HG03565 (cell line): ENCODE measurements at regions not wholly inside any gene's neighbourhood (a gene's known extent, or its start where the extent isn't known, plus 50 kb on each side); places are given as distances from the start of the nearest gene placed in this dataset.
"Not testable (repeated sequence)": the region's sequence is repeated elsewhere in the genome, so short reads cannot be mapped to it uniquely, and the experiment has no call there.

Experiments
- ATAC-seq: cut with Tn5 transposase; IDR thresholded peaks from one replicate; pipeline ENCODE4 v1.9.1; 2021; ENCODE audit warnings: mild to moderate bottlenecking, moderate library complexity; ENCODE audit not compliant: unreplicated experiment

GRCh38 chr19:30690935-30691818 is 319.0 kb downstream of the ZNF536 start:
- ATAC-seq, result no peak

- no peak for ATAC-seq
These were observed 318.3 kb downstream of the ZNF536 start for GRCh38 chr19:30690525-30690924.

GRCh38 chr19:30689474-30689873 is 317.3 kb downstream of the ZNF536 start:
- no peak for ATAC-seq

- ATAC-seq, result no peak
These were observed 316.5 kb downstream of the ZNF536 start for GRCh38 chr19:30688696-30689095.

GRCh38 chr19:30686826-30687566 is 314.8 kb downstream of the ZNF536 start:
- ATAC-seq, result no peak

GRCh38 chr19:30686176-30686820 is 314.1 kb downstream of the ZNF536 start:
- no peak for ATAC-seq

GRCh38 chr19:30685426-30686000 is 313.3 kb downstream of the ZNF536 start:
- no peak for ATAC-seq

GRCh38 chr19:30684613-30685012 is 312.4 kb downstream of the ZNF536 start:
- ATAC-seq, result no peak

GRCh38 chr19:30682999-30683536 is 310.9 kb downstream of the ZNF536 start:
- ATAC-seq, result no peak

GRCh38 chr19:30682146-30682998 is 310.2 kb downstream of the ZNF536 start:
- no peak for ATAC-seq

GRCh38 chr19:30681162-30682100 is 309.2 kb downstream of the ZNF536 start:
- ATAC-seq, result no peak

- not testable (repeated sequence) for ATAC-seq
These were observed 308.2 kb downstream of the ZNF536 start for GRCh38 chr19:30680399-30680798.

- no peak for ATAC-seq
These were observed 307.6 kb downstream of the ZNF536 start for GRCh38 chr19:30679789-30680188.

GRCh38 chr19:30679153-30679702 is 307.0 kb downstream of the ZNF536 start:
- no peak for ATAC-seq

- no peak for ATAC-seq
These were observed 306.0 kb downstream of the ZNF536 start for GRCh38 chr19:30678168-30678567.

GRCh38 chr19:30677702-30678101 is 305.5 kb downstream of the ZNF536 start:
- no peak for ATAC-seq

- ATAC-seq, result no peak
These were observed 305.0 kb downstream of the ZNF536 start for GRCh38 chr19:30676990-30677679.

- no peak for ATAC-seq
These were observed 302.9 kb downstream of the ZNF536 start for GRCh38 chr19:30675086-30675485.
